Transverse colon (tissue), 4 donors: ENCODE measurements at regions not wholly inside any gene's neighbourhood (a gene's known extent, or its start where the extent isn't known, plus 50 kb on each side); places are given as distances from the start of the nearest gene placed in this dataset.

Experiments used
- POLR2A ChIP-seq: fragments of 450-650 bp; IDR thresholded peaks from one replicate; pipeline ENCODE4 v1.6.1; 2016; ENCODE audit warnings: antibody characterized with exemption, mild to moderate bottlenecking, moderate library complexity
- POLR2AphosphoS5 ChIP-seq, 3 donors: sonication (generic); formaldehyde crosslinking; IDR thresholded peaks; one replicate each; pipeline ENCODE4 v1.6.1; 2016; ENCODE audit warnings: antibody characterized with exemption in 3 of 3
- TF ChIP-seq, protein P1 (sequence below), 5 experiments: fragments of 200-600 bp in 3 of 5; fragments of 450-650 bp in 2 of 5; sonication (generic) in 3 of 5; IDR thresholded peaks; 1 replicate in 2 of 5; 2 replicates in 3 of 5; pipeline ENCODE4 v1.5.1; 2016 to 2017; ENCODE audit warnings: antibody characterized with exemption in 5 of 5, inconsistent platforms in 3 of 5, mild to moderate bottlenecking in 2 of 5, moderate library complexity in 1 of 5

DNA sequence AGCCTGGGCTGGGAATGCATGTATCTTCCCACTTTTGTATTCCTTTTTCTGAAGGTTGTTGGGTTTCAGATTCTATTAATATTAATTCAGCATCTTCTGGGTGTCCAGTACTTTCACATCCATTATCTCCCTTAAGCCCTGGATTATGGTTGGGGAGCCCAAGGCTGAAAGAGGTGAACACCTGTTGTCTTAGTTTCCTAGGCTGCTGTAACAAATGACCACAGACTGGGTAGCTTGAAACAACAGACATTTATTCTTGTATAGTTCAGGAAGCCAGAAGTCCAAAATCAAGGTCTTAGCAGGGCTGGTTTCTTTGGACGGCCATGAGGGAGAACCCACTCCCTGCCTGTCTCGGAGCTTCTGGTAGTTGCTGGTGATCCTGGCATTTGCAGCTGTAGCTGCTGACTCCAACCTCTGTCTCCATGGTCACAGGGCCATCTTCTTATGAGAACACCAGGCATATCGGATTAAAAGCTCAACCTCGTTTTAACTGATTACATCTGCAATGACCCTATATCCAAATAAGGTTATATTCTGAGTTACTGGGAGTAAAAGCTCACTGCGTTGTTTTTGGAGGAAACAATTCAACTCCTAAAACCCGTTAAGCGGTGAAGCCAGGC is 68.2 kb upstream of the CLMN start:
- TF ChIP-seq, protein P1, sequence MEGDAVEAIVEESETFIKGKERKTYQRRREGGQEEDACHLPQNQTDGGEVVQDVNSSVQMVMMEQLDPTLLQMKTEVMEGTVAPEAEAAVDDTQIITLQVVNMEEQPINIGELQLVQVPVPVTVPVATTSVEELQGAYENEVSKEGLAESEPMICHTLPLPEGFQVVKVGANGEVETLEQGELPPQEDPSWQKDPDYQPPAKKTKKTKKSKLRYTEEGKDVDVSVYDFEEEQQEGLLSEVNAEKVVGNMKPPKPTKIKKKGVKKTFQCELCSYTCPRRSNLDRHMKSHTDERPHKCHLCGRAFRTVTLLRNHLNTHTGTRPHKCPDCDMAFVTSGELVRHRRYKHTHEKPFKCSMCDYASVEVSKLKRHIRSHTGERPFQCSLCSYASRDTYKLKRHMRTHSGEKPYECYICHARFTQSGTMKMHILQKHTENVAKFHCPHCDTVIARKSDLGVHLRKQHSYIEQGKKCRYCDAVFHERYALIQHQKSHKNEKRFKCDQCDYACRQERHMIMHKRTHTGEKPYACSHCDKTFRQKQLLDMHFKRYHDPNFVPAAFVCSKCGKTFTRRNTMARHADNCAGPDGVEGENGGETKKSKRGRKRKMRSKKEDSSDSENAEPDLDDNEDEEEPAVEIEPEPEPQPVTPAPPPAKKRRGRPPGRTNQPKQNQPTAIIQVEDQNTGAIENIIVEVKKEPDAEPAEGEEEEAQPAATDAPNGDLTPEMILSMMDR (IDR thresholded peaks at IDR 0.05), result no peak
- TF ChIP-seq POLR2A, result no peak
- no peak for TF ChIP-seq POLR2AphosphoS5 (IDR thresholded peaks at IDR 0.05)
